Retinal pigment epithelial cell (primary cell): ENCODE measurements at regions not wholly inside any gene's neighbourhood (a gene's known extent, or its start where the extent isn't known, plus 50 kb on each side); places are given as distances from the start of the nearest gene placed in this dataset.

ENCODE experiments used
- DNase-seq: peaks from one replicate; pipeline ENCODE4 v3.0.0-alpha.2; 2010; ENCODE audit warnings: low read depth
- H3K4me3 ChIP-seq: 2 replicates; pipeline ENCODE4 v1.5.1; 2011; ENCODE audit warnings: mild to moderate bottlenecking, low read length, control low read depth, moderate library complexity
- TF ChIP-seq, protein P1 (sequence below): conservative IDR thresholded peaks from 2 replicates; pipeline ENCODE4 v1.5.1; 2011; ENCODE audit warnings: low read depth, low read length, control low read depth, inconsistent platforms

DNA sequence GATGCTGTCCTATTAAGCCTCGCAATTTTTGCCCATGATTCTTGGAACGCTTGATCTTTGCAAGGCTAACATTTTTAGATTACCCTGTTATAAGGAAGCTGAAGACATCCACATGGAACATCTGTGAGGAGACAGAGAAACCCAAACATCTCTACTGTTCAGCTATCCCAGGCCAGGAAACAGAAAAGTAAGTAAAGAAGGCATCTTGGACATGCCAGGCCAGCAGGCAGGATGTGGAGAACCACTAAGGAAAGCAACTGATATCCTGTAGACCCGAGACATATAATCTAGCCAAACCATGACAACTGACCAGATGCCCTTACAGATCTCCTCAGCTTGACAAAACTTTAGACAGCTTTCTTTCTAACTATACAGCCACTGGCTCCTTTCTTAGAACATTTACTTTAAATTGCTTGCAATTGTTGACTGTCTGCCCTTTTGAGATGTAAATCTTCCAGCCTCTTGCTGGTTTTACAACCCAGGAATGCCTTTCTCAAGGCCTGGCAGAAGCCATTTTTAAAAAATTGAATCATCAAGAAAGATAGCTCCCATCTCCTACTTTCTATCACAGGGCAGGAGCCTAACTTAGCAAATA lies 255.8 kb upstream of the DACH1 start:
- DNase-seq: no peak
- TF ChIP-seq, protein P1, sequence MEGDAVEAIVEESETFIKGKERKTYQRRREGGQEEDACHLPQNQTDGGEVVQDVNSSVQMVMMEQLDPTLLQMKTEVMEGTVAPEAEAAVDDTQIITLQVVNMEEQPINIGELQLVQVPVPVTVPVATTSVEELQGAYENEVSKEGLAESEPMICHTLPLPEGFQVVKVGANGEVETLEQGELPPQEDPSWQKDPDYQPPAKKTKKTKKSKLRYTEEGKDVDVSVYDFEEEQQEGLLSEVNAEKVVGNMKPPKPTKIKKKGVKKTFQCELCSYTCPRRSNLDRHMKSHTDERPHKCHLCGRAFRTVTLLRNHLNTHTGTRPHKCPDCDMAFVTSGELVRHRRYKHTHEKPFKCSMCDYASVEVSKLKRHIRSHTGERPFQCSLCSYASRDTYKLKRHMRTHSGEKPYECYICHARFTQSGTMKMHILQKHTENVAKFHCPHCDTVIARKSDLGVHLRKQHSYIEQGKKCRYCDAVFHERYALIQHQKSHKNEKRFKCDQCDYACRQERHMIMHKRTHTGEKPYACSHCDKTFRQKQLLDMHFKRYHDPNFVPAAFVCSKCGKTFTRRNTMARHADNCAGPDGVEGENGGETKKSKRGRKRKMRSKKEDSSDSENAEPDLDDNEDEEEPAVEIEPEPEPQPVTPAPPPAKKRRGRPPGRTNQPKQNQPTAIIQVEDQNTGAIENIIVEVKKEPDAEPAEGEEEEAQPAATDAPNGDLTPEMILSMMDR: no peak
- no peak overlapping the region for H3K4me3 ChIP-seq

DNA sequence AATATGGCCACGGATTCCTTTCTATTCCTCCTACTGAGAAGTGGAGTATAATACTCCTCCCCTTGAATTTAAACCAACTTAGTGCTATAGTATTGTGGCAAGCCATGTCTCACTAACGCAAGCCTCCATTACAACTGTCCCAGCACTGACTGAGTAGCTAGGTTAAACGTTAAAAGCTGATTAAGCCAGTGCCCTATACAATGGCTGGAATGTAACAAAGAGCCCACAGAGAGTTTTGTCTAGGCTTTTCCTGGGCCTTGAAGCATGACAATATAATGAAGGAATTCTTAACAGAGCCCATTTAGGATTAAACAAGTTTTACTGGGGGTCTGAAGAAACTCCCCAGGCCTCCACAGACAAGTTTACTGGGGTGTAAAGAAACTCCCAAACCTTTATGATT lies 254.5 kb upstream of the DACH1 start:
- no peak for DNase-seq
- TF ChIP-seq, protein P1: no peak
- H3K4me3 ChIP-seq: no peak overlapping the region

DNA sequence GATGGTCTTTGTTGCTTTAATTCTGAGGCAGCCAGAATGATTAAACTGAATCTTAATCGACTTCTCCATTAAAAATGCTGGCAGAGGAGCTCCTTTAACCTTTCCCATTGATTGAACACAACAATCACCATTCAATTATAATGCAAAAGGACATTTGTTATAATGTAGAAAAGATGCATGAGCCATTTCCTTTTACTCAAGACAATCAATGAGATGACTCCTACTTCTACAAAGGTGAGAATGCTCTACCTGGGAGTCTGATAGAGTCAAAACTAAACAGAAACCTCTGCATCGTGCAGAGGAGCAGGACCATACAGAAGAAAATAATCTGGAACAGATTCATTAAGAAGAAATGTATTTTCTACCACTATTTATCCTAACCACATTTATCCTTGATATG lies 253.6 kb upstream of the DACH1 start:
- DNase-seq: no peak
- H3K4me3 ChIP-seq: no peak overlapping the region
- TF ChIP-seq, protein P1: no peak

DNA sequence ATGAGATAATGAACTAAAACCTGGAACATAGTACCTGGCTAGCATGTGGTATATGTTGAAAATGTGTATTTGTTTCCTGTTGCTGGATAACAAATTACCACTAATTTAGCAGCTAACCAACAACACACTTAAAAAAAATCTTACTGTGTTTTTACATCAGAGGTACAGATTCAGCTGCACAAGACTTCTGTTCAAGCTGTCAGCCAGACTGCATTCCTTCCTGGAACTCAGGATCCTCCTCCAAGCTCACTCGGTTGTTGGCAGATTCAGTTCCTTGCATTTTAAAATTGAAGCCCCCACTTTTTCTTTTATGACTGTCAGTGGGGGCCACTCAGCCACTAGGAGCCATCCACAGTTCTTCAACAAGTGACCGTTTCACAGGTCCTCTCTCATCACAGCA lies 246.9 kb upstream of the DACH1 start:
- no peak for DNase-seq
- TF ChIP-seq, protein P1: no peak

DNA sequence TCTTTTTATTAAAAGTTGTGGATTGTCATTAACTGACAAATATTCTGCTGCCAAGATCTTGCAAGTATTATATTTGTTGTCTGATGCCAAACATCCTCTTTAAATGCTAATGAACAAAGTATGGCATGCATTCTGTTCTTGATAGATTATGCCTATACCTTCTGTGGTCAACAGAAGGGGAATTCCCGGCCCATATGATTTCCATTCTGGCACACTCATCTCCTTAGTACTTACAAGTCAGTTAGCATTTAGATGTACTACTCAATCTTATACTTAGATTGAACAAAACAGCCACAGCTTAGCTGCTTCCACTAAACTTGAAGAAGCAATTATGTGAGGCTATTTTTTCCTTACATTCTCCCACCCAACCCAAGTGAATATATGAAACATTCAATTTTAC lies 246.1 kb upstream of the DACH1 start:
- TF ChIP-seq, protein P1: no peak
- no peak overlapping the region for H3K4me3 ChIP-seq
- DNase-seq: no peak

More for the DNA sequence above, 246.9 kb upstream of the DACH1 start:
- H3K4me3 ChIP-seq: no peak overlapping the region

DNA sequence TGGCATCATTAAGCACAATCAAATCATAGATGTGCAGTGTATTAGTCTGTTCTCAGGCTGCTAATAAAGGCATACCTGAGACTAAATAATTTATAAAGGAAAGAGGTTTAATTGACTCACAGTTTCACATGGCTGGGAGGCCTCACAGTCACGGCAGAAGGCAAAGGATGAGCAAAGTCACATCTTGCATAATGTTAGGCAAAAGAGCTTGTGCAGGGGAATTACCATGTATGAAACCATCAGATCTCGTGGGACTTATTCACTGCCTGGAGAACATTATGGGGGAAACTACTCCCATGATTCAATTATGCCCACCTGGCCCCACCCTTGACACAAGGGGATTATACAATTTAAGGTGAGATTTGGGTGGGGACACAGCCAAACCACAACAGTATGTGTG lies 245.2 kb upstream of the DACH1 start:
- DNase-seq: no peak
- TF ChIP-seq, protein P1: no peak
- H3K4me3 ChIP-seq: no peak overlapping the region

DNA sequence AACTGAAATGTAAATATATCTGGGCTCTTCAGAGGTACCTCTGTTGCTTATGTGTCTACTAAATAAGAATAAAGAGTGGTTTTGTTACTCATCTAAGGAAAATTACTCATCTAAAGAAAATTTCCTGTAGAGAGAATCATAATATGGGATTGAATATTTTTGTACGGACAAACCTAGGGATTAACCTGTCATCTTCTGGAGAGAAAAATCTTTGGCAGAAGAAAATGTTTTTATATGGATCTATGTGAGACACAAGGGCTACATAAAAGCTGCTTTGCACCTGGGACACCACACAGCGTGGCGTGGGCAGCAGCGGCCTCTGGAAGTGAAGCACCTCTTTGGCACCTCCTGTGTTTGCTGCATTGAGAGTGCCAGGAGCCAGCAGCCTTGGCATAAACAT lies 242.9 kb upstream of the DACH1 start:
- TF ChIP-seq, protein P1: no peak
- H3K4me3 ChIP-seq: no peak overlapping the region
- DNase-seq: no peak
